SK-N-SH treated with all-trans-retinoic acid at 6 μM for 48 hours (cell line): ENCODE measurements at regions not wholly inside any gene's neighbourhood (a gene's known extent, or its start where the extent isn't known, plus 50 kb on each side); places are given as distances from the start of the nearest gene placed in this dataset.

Source experiments
- ATAC-seq: fragments of 200-7000 bp; cut with Tn5 transposase; 3 replicates; pipeline ENCODE4 v1.9.1; 2020; ENCODE audit warnings: mild to moderate bottlenecking, moderate library complexity
- ARNTL ChIP-seq: fragments of 450-650 bp; formaldehyde crosslinking; IDR thresholded peaks from 2 replicates; pipeline ENCODE4 v1.5.0; 2020; ENCODE audit warnings: low read depth, mild to moderate bottlenecking, moderate library complexity, borderline replicate concordance
- BACH2 ChIP-seq: fragments of 250-450 bp; sonication (Bioruptor Pico); IDR thresholded peaks from 2 replicates; pipeline ENCODE4 v1.9.0; 2021; ENCODE audit warnings: mild to moderate bottlenecking, borderline replicate concordance
- CREB5 ChIP-seq: fragments of 250-450 bp; sonication (Bioruptor Pico); IDR thresholded peaks from 2 replicates; pipeline ENCODE4 v1.5.1; 2020; ENCODE audit warnings: low read depth, mild to moderate bottlenecking, moderate library complexity
- CSDC2 ChIP-seq: fragments of 250-450 bp; sonication (Bioruptor Pico); IDR thresholded peaks from 2 replicates; pipeline ENCODE4 v1.5.0; 2020; ENCODE audit warnings: mild to moderate bottlenecking, moderate library complexity
- CSRNP3 ChIP-seq: fragments of 250-450 bp; sonication (Bioruptor Pico); IDR thresholded peaks from 2 replicates; pipeline ENCODE4 v1.5.1; 2021; ENCODE audit warnings: mild to moderate bottlenecking, moderate library complexity
- ESRRG ChIP-seq: fragments of 250-450 bp; sonication (Bioruptor Pico); IDR thresholded peaks from 2 replicates; pipeline ENCODE4 v1.6.1; 2021; ENCODE audit warnings: mild to moderate bottlenecking
- GLIS3 ChIP-seq: fragments of 250-450 bp; sonication (Bioruptor Pico); IDR thresholded peaks from 2 replicates; pipeline ENCODE4 v1.5.0; 2020; ENCODE audit warnings: mild to moderate bottlenecking, moderate library complexity
- ISL1 ChIP-seq: fragments of 250-450 bp; sonication (Bioruptor Pico); IDR thresholded peaks from 2 replicates; pipeline ENCODE4 v2.1.2; 2022; ENCODE audit warnings: mild to moderate bottlenecking, moderate library complexity
- OSR1 ChIP-seq: fragments of 250-450 bp; sonication (Bioruptor Pico); IDR thresholded peaks from 2 replicates; pipeline ENCODE4 v1.8.0; 2022; ENCODE audit warnings: moderate library complexity, mild to moderate bottlenecking, inconsistent platforms
- PATZ1 ChIP-seq: fragments of 250-450 bp; sonication (Bioruptor Pico); IDR thresholded peaks from 2 replicates; pipeline ENCODE4 v1.8.0; 2020; ENCODE audit warnings: mild to moderate bottlenecking, moderate library complexity, borderline replicate concordance
- POU6F1 ChIP-seq: fragments of 250-450 bp; sonication (Bioruptor Pico); IDR thresholded peaks from 2 replicates; pipeline ENCODE4 v1.8.0; 2021; ENCODE audit warnings: low read depth, mild to moderate bottlenecking, moderate library complexity, borderline replicate concordance
- PPARA ChIP-seq: fragments of 250-450 bp; sonication (Bioruptor Pico); IDR thresholded peaks from 2 replicates; pipeline ENCODE4 v1.5.0; 2020; ENCODE audit warnings: mild to moderate bottlenecking, borderline replicate concordance
- RARB ChIP-seq: fragments of 250-450 bp; sonication (Bioruptor Pico); IDR thresholded peaks from 2 replicates; pipeline ENCODE4 v1.8.0; 2021; ENCODE audit warnings: mild to moderate bottlenecking, moderate library complexity
- SNAI2 ChIP-seq: fragments of 250-450 bp; sonication (Bioruptor Pico); IDR thresholded peaks from 2 replicates; pipeline ENCODE4 v1.5.0; 2020; ENCODE audit warnings: mild to moderate bottlenecking, moderate library complexity
- TCF4 ChIP-seq: fragments of 250-450 bp; sonication (Bioruptor Pico); IDR thresholded peaks from 2 replicates; pipeline ENCODE4 v1.8.0; 2021; ENCODE audit warnings: mild to moderate bottlenecking, moderate library complexity, borderline replicate concordance
- ZC3H10 ChIP-seq: fragments of 250-450 bp; sonication (Bioruptor Pico); IDR thresholded peaks from 2 replicates; pipeline ENCODE4 v1.5.1; 2021; ENCODE audit warnings: mild to moderate bottlenecking, moderate library complexity
- ZFP3 ChIP-seq: fragments of 250-450 bp; sonication (Bioruptor Pico); IDR thresholded peaks from 2 replicates; pipeline ENCODE4 v1.5.0; 2020; ENCODE audit warnings: mild to moderate bottlenecking, moderate library complexity
- ZFP30 ChIP-seq: fragments of 450-650 bp; formaldehyde crosslinking; IDR thresholded peaks from 2 replicates; pipeline ENCODE4 v1.5.0; 2022; ENCODE audit warnings: mild to moderate bottlenecking, moderate library complexity
- ZNF70 ChIP-seq: fragments of 450-650 bp; formaldehyde crosslinking; IDR thresholded peaks from 2 replicates; pipeline ENCODE4 v1.5.0; 2020; ENCODE audit warnings: mild to moderate bottlenecking, moderate library complexity

GRCh38 chr10:111996103-111996502 is 187.5 kb downstream of the GPAM start (continued):
- no peak for TF ChIP-seq PATZ1 (CRISPR knock-in tag)
- TF ChIP-seq CREB5 (CRISPR knock-in tag), result no peak
- TF ChIP-seq ZFP30, result no peak
- TF ChIP-seq BACH2 (CRISPR knock-in tag), result no peak
- TF ChIP-seq ISL1 (CRISPR knock-in tag), result no peak
- no peak for TF ChIP-seq GLIS3 (CRISPR knock-in tag)

- no peak for ATAC-seq
- TF ChIP-seq ARNTL (CRISPR knock-in tag) (no peak), OSR1 (CRISPR knock-in tag) (no peak)
Observed at GRCh38 chr10:111998728-111999127, 184.8 kb downstream of the GPAM start.

- no peak for TF ChIP-seq TCF4 (CRISPR knock-in tag)
- no peak for TF ChIP-seq ISL1 (CRISPR knock-in tag)
- no peak for TF ChIP-seq ZFP3 (CRISPR knock-in tag)
- no peak for TF ChIP-seq ZNF70 (CRISPR knock-in tag)
- TF ChIP-seq CSDC2 (CRISPR knock-in tag), result no peak
- TF ChIP-seq BACH2 (CRISPR knock-in tag), result no peak
- TF ChIP-seq PPARA (CRISPR knock-in tag), result no peak
- TF ChIP-seq RARB, result no peak
- TF ChIP-seq POU6F1, result no peak
- TF ChIP-seq SNAI2 (CRISPR knock-in tag), result no peak
- TF ChIP-seq ZC3H10 (CRISPR knock-in tag), result no peak
- TF ChIP-seq CREB5 (CRISPR knock-in tag), result no peak
- TF ChIP-seq PATZ1 (CRISPR knock-in tag), result no peak
- TF ChIP-seq ZFP30, result no peak
- no peak for TF ChIP-seq CSRNP3
- no peak for TF ChIP-seq ESRRG (CRISPR knock-in tag)
- no peak for ATAC-seq
Observed at GRCh38 chr10:111999205-111999914, 184.2 kb downstream of the GPAM start.

GRCh38 chr10:111999915-112000302 is 183.7 kb downstream of the GPAM start:
- TF ChIP-seq PPARA (CRISPR knock-in tag) (no peak), ARNTL (CRISPR knock-in tag) (no peak), CSDC2 (CRISPR knock-in tag) (no peak)
- TF ChIP-seq, all 23 proteins: peak for 0
- ATAC-seq, result no peak
